HG03439 (cell line): ENCODE measurements at regions not wholly inside any gene's neighbourhood (a gene's known extent, or its start where the extent isn't known, plus 50 kb on each side); places are given as distances from the start of the nearest gene placed in this dataset.
"Not testable (repeated sequence)": the region's sequence is repeated elsewhere in the genome, so short reads cannot be mapped to it uniquely, and the experiment has no call there.

ENCODE experiments used
- ATAC-seq: cut with Tn5 transposase; IDR thresholded peaks from one replicate; pipeline ENCODE4 v1.9.1; 2021; ENCODE audit warnings: mild to moderate bottlenecking, moderate library complexity; ENCODE audit not compliant: unreplicated experiment

DNA sequence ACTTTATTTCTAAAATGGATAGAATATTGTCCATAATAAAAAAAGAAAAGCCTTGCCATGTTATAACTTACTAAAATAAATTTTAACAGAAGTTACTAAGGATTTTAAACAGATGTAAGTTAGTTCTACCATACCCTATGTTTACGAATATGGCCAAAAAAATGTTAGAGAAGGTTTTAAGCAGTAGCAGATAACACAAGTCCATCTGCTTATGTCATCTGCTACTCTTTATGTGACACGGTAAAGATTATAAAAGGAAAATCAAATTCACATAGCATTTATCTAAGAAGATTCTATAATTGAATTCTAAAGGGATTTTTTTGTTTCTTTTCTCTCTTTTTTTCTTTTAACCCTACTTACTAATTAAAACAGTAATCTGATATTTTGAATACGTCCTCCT is 114.2 kb upstream of the MIR17HG start:
- ATAC-seq, result no peak

DNA sequence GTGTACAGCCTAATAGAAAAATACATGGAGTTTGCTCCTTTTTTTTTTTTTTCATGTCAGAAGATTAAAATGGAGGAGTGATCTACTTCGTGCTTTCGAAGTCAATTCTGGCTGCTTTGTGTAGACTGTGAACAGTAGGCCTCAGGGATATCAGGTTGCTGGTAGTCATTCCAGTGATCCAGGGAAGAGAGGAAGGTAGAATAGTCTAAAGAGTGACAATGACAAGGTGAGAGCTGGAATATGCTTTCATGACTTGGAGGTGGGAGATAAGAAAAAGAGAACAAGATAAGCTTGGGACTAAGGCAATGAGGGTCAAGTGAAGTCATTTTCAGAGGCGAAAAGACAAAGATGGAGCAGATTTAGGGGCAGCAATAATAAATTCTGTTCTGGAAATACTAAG is 111.3 kb upstream of the MIR17HG start:
- ATAC-seq, result no peak

DNA sequence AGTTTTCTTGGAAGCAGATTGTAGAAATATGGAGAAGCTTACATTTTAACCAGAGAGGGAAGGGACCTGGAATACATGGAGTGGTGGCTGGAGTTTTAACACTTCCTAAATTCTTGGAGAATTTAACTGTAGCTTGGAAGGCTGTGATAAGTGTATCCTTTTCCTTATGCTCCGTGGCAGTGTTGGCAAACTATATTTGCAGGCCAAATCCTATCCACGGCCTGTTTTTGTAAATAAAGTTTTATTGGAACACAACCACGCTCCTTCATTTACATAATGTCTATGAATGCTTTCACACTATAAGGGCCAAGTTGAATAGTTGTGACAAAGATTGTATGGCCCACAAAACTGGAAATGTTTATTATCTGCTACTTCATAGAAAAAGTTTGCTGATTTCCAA is 110.6 kb upstream of the MIR17HG start:
- ATAC-seq, result no peak

DNA sequence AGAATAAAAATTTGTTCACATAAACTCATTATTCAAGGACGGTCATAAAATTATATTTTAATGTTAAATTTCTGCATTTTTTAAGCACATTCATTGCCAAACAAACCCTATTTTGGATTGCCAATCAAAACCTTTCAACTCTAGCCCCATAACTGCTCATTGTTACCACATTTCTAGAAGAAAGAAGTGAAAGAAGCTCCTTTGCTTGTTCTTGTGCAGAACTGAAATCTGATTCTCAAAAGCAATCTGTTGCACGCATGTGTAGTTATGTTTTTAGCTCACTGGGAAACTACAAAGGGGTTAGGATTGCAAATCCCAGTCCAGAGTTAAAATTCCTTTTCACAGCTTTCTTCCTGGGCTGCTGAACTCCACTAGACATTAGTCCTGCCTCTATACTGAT is 109.5 kb upstream of the MIR17HG start:
- ATAC-seq, result no peak

DNA sequence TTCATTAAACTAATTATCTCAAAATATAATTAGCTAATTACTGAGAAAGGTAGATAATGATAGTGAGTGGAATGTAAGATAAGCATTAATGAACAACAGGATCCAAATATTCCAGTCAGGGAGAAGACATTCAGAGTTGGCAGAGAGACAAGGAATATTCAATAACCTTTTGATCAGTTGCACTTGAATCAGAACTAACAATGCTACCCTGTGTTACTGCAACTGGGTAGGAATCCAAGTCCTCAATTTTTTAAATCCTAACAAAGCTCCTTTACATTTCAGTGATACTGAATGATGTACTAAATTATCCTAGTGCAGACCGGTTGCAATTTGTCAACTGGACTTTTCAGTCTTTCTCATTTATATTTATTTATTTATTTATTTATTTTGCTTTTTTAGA is 107.1 kb upstream of the MIR17HG start:
- no peak for ATAC-seq

DNA sequence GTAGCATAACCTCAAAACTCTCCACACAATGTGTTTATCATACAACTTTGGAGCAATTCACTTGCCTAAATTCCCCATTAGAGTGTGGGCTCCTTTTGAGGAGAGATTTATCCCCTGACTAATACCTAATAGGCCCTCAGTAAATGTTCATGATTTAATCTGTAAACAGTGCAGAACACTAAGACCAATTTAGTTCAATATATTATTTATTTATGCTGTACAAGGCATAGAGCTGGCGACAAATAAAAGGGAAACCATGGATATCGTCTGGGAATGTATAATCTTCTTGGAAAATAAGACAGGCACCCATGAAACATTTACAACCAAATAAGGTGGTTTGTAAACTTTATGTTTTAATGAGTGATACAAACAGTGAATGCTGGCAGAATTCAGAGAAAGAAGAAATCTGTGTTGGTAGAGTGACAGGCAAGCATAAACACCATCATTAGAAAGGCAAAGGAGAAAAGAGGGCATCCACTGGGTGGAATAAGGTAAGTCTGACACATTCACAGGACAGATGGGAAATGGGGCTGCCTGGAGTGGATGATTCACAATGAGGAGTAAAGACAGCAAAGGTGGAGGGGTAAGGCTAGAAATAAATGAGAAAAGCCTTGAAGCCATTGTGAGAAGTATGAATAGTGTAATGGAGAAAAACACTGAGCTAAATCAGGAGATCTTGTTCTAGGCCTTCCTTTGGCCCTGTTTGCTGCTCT is 106.1 kb upstream of the MIR17HG start:
- no peak for ATAC-seq

- ATAC-seq, result no peak
Observed at GRCh38 chr13:91242652-91243051, 104.8 kb upstream of the MIR17HG start.

DNA sequence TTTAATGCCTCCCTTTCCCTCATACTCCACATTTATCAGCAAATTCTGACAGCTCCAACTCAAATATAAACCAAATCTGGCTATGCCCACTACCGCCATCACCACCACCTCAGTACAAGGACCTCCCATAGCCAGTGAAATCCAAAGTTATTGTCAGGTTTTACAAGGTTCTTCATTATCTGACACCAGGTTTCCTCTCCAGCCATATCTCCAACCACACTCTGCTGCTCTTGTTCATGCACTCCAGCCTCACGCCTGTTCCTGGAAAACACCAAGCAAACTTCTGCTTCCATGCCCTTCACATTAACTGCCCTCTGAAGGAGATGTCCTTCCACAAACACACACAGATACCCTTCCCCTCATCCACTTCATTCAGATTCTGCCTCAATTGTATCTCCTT is 102.2 kb upstream of the MIR17HG start:
- ATAC-seq, result no peak

- ATAC-seq, result no peak
Observed at GRCh38 chr13:91247768-91248167, 99.7 kb upstream of the MIR17HG start.

DNA sequence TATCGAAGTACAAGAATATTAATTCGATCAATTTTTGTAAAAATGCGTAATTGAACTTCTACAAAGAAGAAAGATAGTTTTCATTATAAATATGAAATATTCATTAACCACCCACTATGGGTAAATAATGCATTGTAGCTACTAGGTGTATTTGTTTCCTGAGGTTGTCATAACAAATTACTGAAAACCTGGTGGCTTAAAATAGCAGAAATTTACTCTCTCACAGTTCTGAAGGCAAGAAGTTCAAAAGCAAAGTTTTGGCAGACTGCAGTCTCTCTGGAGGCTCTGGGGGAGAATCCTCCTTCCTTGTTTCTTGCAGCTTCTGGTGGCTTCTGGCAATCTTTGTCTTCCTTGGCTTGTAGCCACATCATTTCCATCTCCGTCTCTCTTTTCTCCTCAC is 99.2 kb upstream of the MIR17HG start:
- ATAC-seq, result no peak

DNA sequence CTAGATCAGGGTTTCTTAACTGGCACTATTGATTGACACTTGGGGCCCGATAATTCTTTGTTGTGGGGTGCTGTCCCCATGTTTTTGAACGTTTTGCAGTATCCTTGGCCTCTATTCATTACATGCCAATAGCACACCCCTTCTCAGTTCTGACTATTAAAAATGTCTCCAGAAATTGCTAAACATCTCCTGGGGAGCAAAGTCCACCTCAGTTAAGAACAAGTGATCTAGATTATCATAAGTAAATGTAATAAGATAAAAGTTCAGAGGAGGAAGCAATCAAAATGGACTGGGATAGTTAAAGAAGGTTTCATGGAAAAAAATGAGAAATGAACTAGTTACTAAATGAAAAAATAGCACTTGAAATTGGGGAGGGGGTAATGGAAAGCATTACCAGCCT is 98.1 kb upstream of the MIR17HG start:
- ATAC-seq, result no peak

GRCh38 chr13:91249861-91250260 is 97.6 kb upstream of the MIR17HG start:
- ATAC-seq, result no peak

DNA sequence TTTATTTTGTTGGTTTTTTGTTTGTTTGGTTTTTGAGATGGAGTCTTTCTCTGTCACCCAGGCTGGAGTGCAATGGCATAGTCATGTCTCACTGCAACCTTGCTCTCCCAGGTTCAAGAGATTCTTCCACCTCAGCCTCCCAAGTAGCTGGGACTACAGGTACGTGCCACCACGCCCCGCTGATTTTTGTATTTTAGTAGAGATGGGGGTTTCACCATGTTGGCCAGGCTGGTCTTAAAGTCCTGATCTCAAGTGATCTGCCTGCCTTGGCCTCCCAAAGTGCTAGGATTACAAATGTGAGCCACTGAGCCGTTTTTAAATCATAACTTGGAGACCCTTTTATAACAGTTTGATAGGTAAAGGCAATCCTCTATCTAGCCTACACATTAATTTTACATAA is 95.9 kb upstream of the MIR17HG start:
- not testable (repeated sequence) for ATAC-seq

DNA sequence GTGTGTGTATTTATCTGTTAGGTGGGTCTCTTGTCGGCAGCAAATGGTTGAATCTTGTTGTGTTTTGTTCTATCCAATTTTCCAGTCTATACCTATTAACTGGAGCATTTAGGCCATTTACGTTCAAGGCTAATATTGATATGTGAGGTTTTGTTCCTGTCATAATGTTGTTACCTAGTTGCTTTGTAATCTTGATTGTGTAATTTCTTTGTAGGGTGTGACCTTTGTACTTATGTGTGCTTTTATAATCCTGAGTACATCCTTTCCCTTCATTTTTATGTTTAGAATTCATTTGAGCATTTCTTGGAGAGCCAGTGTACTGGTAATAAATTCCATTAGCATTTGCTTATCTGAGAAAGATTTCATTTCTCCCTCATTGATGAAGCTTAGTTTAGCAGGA is 83.0 kb upstream of the MIR17HG start:
- no peak for ATAC-seq

- no peak for ATAC-seq
Observed at GRCh38 chr13:91269237-91269636, 78.2 kb upstream of the MIR17HG start.

GRCh38 chr13:91270031-91270430 is 77.5 kb upstream of the MIR17HG start:
- ATAC-seq, result no peak

- no peak for ATAC-seq
Observed at GRCh38 chr13:91272235-91272777, 75.2 kb upstream of the MIR17HG start.

GRCh38 chr13:91273675-91274074 is 73.8 kb upstream of the MIR17HG start:
- no peak for ATAC-seq

- no peak for ATAC-seq
Observed at GRCh38 chr13:91277013-91277676, 70.3 kb upstream of the MIR17HG start.

DNA sequence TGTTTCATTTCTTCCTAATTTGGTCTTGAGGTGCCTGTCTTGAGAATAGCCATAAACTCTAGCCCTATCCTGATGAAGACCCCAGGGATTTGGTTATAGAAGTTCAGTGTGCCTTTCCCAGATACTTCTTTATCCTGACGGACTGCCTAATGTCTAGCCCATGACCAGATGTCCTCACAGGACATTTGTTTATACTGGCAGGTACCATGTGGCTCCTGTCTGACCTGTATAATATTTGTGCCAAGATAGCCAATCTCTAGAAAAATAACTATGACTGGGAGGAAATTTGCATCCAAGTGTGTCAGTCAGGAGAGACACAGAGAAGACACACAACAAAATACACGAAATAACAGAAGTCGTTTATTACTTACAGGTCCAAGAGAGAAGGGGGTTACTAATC is 69.2 kb upstream of the MIR17HG start:
- no peak for ATAC-seq

GRCh38 chr13:91278888-91279287 is 68.6 kb upstream of the MIR17HG start:
- ATAC-seq, result no peak

DNA sequence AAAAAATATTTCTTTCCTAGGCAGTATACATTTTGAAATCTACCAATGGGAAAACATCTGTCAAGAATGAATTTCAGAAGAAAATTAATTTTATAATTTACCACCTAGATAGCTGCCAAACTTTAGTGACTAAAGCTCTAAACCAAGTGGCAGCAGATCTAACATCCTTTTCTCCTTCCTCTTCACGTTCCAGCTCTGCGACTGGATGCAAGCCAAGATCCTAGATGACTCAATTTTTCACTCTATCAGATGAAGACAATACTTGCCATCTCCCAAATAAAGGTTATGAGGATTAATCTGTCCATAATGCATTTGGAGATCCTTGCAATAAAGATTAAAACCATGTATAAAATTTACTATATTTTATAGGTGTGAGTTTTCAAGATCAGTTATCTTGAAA is 66.7 kb upstream of the MIR17HG start:
- ATAC-seq, result no peak

DNA sequence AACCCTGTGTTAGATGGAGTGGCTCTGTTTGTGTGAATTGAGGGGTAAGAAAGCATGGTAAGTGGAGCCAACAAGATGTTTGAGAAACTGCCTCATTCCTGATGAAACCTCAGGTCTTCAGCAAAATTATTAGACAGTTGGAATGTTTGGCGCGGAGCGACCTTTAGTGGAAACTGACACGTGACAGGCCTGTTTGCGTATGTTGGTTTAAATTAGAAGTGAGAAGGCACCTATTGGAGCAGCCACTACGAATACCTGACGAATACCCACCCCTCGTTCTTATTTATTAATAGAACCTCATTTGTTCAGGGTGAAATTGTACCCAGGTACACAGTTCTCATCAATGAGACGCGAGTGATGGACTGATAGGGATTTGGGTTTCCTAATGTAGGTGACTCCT is 63.2 kb upstream of the MIR17HG start:
- no peak for ATAC-seq
